ENCODE measurements at regions not wholly inside any gene's neighbourhood (a gene's known extent, or its start where the extent isn't known, plus 50 kb on each side); places are given as distances from the start of the nearest gene placed in this dataset.

GRCh38 chr2:221204699-221205098 is 367.4 kb downstream of the EPHA4 start:
- TF ChIP-seq, protein P1, sequence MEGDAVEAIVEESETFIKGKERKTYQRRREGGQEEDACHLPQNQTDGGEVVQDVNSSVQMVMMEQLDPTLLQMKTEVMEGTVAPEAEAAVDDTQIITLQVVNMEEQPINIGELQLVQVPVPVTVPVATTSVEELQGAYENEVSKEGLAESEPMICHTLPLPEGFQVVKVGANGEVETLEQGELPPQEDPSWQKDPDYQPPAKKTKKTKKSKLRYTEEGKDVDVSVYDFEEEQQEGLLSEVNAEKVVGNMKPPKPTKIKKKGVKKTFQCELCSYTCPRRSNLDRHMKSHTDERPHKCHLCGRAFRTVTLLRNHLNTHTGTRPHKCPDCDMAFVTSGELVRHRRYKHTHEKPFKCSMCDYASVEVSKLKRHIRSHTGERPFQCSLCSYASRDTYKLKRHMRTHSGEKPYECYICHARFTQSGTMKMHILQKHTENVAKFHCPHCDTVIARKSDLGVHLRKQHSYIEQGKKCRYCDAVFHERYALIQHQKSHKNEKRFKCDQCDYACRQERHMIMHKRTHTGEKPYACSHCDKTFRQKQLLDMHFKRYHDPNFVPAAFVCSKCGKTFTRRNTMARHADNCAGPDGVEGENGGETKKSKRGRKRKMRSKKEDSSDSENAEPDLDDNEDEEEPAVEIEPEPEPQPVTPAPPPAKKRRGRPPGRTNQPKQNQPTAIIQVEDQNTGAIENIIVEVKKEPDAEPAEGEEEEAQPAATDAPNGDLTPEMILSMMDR (IDR thresholded peaks at IDR 0.05; ENCODE audit: insufficient read depth, low read depth, low read length), result no peak
- DNase-seq (ENCODE audit: low read depth), result no peak
- no peak overlapping the region for H3K4me3 ChIP-seq (ENCODE audit: low read depth, low read length)

DNA sequence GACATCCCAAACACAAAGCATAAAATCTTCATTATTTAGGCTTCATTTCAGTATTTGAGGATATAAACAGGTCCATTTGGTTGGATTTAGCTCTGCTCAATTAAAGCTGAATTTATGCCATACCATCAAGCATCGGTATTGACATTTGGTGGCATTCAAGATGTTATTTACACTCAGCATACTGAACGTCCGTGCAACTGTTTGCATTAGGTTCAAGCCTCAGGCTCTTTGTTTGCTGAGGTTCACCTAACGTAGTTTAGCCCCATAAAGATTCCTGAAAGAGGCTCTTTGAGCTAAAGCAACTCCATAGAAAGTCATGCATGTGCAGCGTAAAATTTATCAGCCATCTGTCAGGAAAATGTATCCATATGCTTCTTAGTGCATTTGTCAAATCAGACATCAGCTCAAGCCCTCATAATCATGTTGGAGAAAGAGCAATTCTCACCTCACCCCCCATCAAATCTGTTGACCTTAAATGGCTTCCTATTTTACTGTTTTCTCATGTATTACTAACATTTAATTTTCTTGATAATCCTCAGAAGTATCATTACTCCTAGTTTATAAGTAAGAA is 366.9 kb downstream of the EPHA4 start:
- DNase-seq (ENCODE audit: low read depth), result no peak
- H3K4me3 ChIP-seq (ENCODE audit: low read depth, low read length), result no peak overlapping the region
- TF ChIP-seq, protein P1 (IDR thresholded peaks at IDR 0.05; ENCODE audit: insufficient read depth, low read depth, low read length), result no peak

DNA sequence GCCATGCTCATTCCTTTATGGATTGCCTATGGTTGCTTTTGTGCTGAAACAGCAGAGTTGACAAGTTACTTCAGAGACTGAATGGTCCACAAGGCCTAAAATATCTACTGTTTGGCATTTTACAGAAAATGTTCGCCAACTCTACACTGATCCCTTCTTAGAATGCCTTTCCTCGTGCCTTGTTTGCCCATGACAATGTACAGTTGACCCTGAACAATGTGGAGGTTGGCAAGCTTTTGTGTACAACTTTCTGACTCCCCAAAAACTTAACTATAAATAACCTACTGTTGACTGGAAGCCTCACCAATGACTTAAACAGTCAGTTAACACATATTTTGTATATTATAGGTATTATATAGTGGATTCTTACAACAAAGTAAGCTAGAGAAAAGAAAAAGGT is 361.4 kb downstream of the EPHA4 start:
- TF ChIP-seq, protein P1 (IDR thresholded peaks at IDR 0.05; ENCODE audit: insufficient read depth, low read depth, low read length), result no peak
- DNase-seq (ENCODE audit: low read depth), result no peak
- no peak overlapping the region for H3K4me3 ChIP-seq (ENCODE audit: low read depth, low read length)

GRCh38 chr2:221211653-221212052 is 360.5 kb downstream of the EPHA4 start:
- no peak for DNase-seq (ENCODE audit: low read depth)
- no peak overlapping the region for H3K4me3 ChIP-seq (ENCODE audit: low read depth, low read length)
- TF ChIP-seq, protein P1 (IDR thresholded peaks at IDR 0.05; ENCODE audit: insufficient read depth, low read depth, low read length), result no peak

GRCh38 chr2:221212105-221212504 is 360.0 kb downstream of the EPHA4 start:
- no peak for DNase-seq (ENCODE audit: low read depth)
- TF ChIP-seq, protein P1 (IDR thresholded peaks at IDR 0.05; ENCODE audit: insufficient read depth, low read depth, low read length), result no peak
- H3K4me3 ChIP-seq (ENCODE audit: low read depth, low read length), result no peak overlapping the region

DNA sequence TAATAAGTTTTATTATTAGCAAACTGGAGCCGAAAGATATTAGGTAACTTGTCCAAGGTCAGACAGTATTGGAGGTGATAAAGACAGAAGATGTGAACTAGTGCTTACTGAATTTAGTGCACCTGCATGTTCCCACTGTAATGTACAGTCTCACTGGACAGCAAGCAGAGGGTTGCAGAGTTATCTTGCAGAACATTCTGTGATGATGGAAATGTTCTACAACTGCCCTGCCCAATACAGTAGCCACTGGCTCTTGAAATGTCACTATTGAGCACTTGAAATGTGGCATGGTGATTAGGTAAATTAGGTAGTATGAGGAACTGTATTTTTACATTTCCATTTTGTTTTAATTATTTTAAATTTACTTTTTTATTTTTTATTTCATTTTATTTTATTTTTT is 356.6 kb downstream of the EPHA4 start:
- TF ChIP-seq, protein P1 (IDR thresholded peaks at IDR 0.05; ENCODE audit: insufficient read depth, low read depth, low read length), result no peak
- no peak overlapping the region for H3K4me3 ChIP-seq (ENCODE audit: low read depth, low read length)
- DNase-seq (ENCODE audit: low read depth), result no peak

GRCh38 chr2:221216636-221217035 is 355.5 kb downstream of the EPHA4 start:
- TF ChIP-seq, protein P1 (IDR thresholded peaks at IDR 0.05; ENCODE audit: insufficient read depth, low read depth, low read length), result no peak
- no peak overlapping the region for H3K4me3 ChIP-seq (ENCODE audit: low read depth, low read length)
- no peak for DNase-seq (ENCODE audit: low read depth)
